Osteocyte (in vitro differentiated cells): ENCODE measurements at regions not wholly inside any gene's neighbourhood (a gene's known extent, or its start where the extent isn't known, plus 50 kb on each side); places are given as distances from the start of the nearest gene placed in this dataset.

Experiments used
- DNase-seq: peaks from one replicate; pipeline ENCODE4 v3.0.0; 2021; ENCODE audit warnings: mixed read lengths; ENCODE audit not compliant: unreplicated experiment; ENCODE audit errors: extremely low spot score
- H3K27ac Mint-ChIP-seq: one replicate; pipeline ENCODE4 v1.8.0; 2021; ENCODE audit warnings: mild to moderate bottlenecking, mixed read lengths; ENCODE audit not compliant: unreplicated experiment
- H3K27me3 Mint-ChIP-seq: one replicate; pipeline ENCODE4 v1.8.0; 2021; ENCODE audit warnings: mixed read lengths; ENCODE audit not compliant: unreplicated experiment
- H3K36me3 Mint-ChIP-seq: one replicate; pipeline ENCODE4 v1.8.0; 2021; ENCODE audit warnings: mixed read lengths; ENCODE audit not compliant: unreplicated experiment
- H3K4me1 Mint-ChIP-seq: one replicate; pipeline ENCODE4 v1.8.0; 2021; ENCODE audit warnings: mixed read lengths; ENCODE audit not compliant: unreplicated experiment
- H3K4me3 Mint-ChIP-seq: one replicate; pipeline ENCODE4 v1.8.0; 2021; ENCODE audit warnings: mild to moderate bottlenecking, moderate library complexity, mixed read lengths; ENCODE audit not compliant: unreplicated experiment
- H3K9me3 Mint-ChIP-seq: one replicate; pipeline ENCODE4 v1.8.0; 2021; ENCODE audit warnings: mixed read lengths; ENCODE audit not compliant: unreplicated experiment
- CTCF ChIP-seq: fragments of 200-600 bp; sonication (generic); IDR thresholded peaks from 2 replicates; pipeline ENCODE4 v1.5.0; 2021; ENCODE audit warnings: antibody characterized with exemption, mild to moderate bottlenecking, moderate library complexity

- no peaks in the 10 kb centered on the region for H3K9me3 Mint-ChIP-seq
- H3K27me3 Mint-ChIP-seq, result peaks cover 27% of the 10 kb centered on the region
- peaks cover 12% of the 10 kb centered on the region for H3K4me1 Mint-ChIP-seq
- no peak for DNase-seq
- H3K27ac Mint-ChIP-seq, result no peak overlapping the region
- peak; percentile 91 for TF ChIP-seq CTCF
- no peak overlapping the region for H3K4me3 Mint-ChIP-seq
- H3K36me3 Mint-ChIP-seq, result no peaks in the 10 kb centered on the region
Measured at GRCh38 chr2:121080013-121080772, 204.8 kb downstream of the TFCP2L1 start.

GRCh38 chr2:121081701-121082100 is 203.3 kb downstream of the TFCP2L1 start:
- no peak overlapping the region for H3K27ac Mint-ChIP-seq
- peaks cover 2% of the 10 kb centered on the region for H3K4me1 Mint-ChIP-seq
- no peak for TF ChIP-seq CTCF
- no peak for DNase-seq
- no peaks in the 10 kb centered on the region for H3K36me3 Mint-ChIP-seq
- H3K27me3 Mint-ChIP-seq, result peaks cover 39% of the 10 kb centered on the region
- H3K4me3 Mint-ChIP-seq, result no peak overlapping the region
- no peaks in the 10 kb centered on the region for H3K9me3 Mint-ChIP-seq

GRCh38 chr2:121082191-121082590 is 202.8 kb downstream of the TFCP2L1 start:
- no peaks in the 10 kb centered on the region for H3K9me3 Mint-ChIP-seq
- H3K27ac Mint-ChIP-seq, result no peak overlapping the region
- no peak overlapping the region for H3K4me3 Mint-ChIP-seq
- DNase-seq, result no peak
- no peaks in the 10 kb centered on the region for H3K36me3 Mint-ChIP-seq
- no peak for TF ChIP-seq CTCF
- H3K4me1 Mint-ChIP-seq, result no peaks in the 10 kb centered on the region
- peaks cover 38% of the 10 kb centered on the region for H3K27me3 Mint-ChIP-seq

- no peak for DNase-seq
- H3K9me3 Mint-ChIP-seq, result no peaks in the 10 kb centered on the region
- H3K27me3 Mint-ChIP-seq, result peaks cover 38% of the 10 kb centered on the region
- no peaks in the 10 kb centered on the region for H3K36me3 Mint-ChIP-seq
- no peak for TF ChIP-seq CTCF
- H3K4me3 Mint-ChIP-seq, result no peak overlapping the region
- no peaks in the 10 kb centered on the region for H3K4me1 Mint-ChIP-seq
- H3K27ac Mint-ChIP-seq, result no peak overlapping the region
Measured at GRCh38 chr2:121084130-121084680, 200.8 kb downstream of the TFCP2L1 start.

- DNase-seq, result no peak
- Mint-ChIP-seq H3K4me1 (no peaks in the 10 kb centered on the region), H3K27me3 (peaks cover 45% of the 10 kb centered on the region), H3K27ac (no peak overlapping the region), H3K4me3 (no peak overlapping the region), H3K36me3 (no peaks in the 10 kb centered on the region), H3K9me3 (no peaks in the 10 kb centered on the region)
- no peak for TF ChIP-seq CTCF
Measured at GRCh38 chr2:121085801-121086200, 199.2 kb downstream of the TFCP2L1 start.
